K562 (cell line): ENCODE measurements at regions not wholly inside any gene's neighbourhood (a gene's known extent, or its start where the extent isn't known, plus 50 kb on each side); places are given as distances from the start of the nearest gene placed in this dataset.

ENCODE experiments used
- CBFA2T3 ChIP-seq: fragments of 450-650 bp; IDR thresholded peaks from 2 replicates; pipeline ENCODE4 v1.6.1; 2017
- HMGN3 ChIP-seq: IDR thresholded peaks from 2 replicates; pipeline ENCODE4 v1.6.1; 2011; ENCODE audit warnings: borderline replicate concordance, low read depth, mild to moderate bottlenecking, mixed read lengths, low read length; ENCODE audit not compliant: insufficient read length; ENCODE audit errors: extremely low read depth
- MAZ ChIP-seq, 2 experiments: fragments of 450-650 bp in 1 of 2; sonication (generic) in 1 of 2; formaldehyde crosslinking; IDR thresholded peaks in 1 of 2; conservative IDR thresholded peaks in 1 of 2; 2 replicates each; pipeline versions ENCODE4 v1.4.0 to v1.5.0; 2020; ENCODE audit warnings: mild to moderate bottlenecking in 1 of 2, missing genetic modification reagents in 1 of 2
- NCOA6 ChIP-seq: fragments of 450-650 bp; IDR thresholded peaks from 2 replicates; pipeline ENCODE4 v1.6.1; 2017; ENCODE audit warnings: mild to moderate bottlenecking
- NFIX ChIP-seq: fragments of 250-450 bp; sonication (Bioruptor Pico); IDR thresholded peaks from 2 replicates; pipeline ENCODE4 v1.4.0; 2020; ENCODE audit warnings: low read depth, mild to moderate bottlenecking, moderate library complexity
- NFRKB ChIP-seq: fragments of 450-650 bp; IDR thresholded peaks from 2 replicates; pipeline ENCODE4 v1.6.1; 2016; ENCODE audit warnings: low read depth
- PHTF2 ChIP-seq: fragments of 250-450 bp; sonication (Bioruptor Pico); IDR thresholded peaks from 2 replicates; pipeline ENCODE4 v1.5.0; 2021; ENCODE audit warnings: mild to moderate bottlenecking
- SAFB ChIP-seq: fragments of 200-400 bp; formaldehyde crosslinking; IDR thresholded peaks from 2 replicates; pipeline ENCODE4 v1.6.1; 2017; ENCODE audit warnings: low read depth, low read length, borderline replicate concordance
- SMAD1 ChIP-seq: fragments of 150-350 bp; IDR thresholded peaks from 2 replicates; pipeline ENCODE4 v1.6.1; 2014; ENCODE audit warnings: low read length, low read depth; ENCODE audit not compliant: partially characterized antibody
- TBL1XR1 ChIP-seq, 2 experiments: IDR thresholded peaks; 2 replicates each; pipeline ENCODE4 v1.6.1; 2012; ENCODE audit warnings: improper control_type of control experiment in 2 of 2, low read length in 2 of 2, mild to moderate bottlenecking in 1 of 2
- XRCC3 ChIP-seq: fragments of 450-650 bp; IDR thresholded peaks from 2 replicates; pipeline ENCODE4 v1.6.1; 2017; ENCODE audit warnings: mild to moderate bottlenecking, moderate library complexity
- ZBED1 ChIP-seq: IDR thresholded peaks from 2 replicates; pipeline ENCODE4 v1.6.1; 2014
- ZNF140 ChIP-seq: fragments of 250-450 bp; sonication (Bioruptor Pico); IDR thresholded peaks from 2 replicates; pipeline ENCODE4 v1.8.0; 2021; ENCODE audit warnings: moderate library complexity, mild to moderate bottlenecking, inconsistent platforms
- ZNF436 ChIP-seq: fragments of 250-450, 450-650 bp; sonication (Bioruptor Pico); formaldehyde crosslinking; IDR thresholded peaks from 2 replicates; pipeline ENCODE4 v1.7.0; 2020; ENCODE audit warnings: mild to moderate bottlenecking
- ZNF445 ChIP-seq: fragments of 250-450 bp; sonication (Bioruptor Pico); IDR thresholded peaks from 2 replicates; pipeline ENCODE4 v1.4.0; 2020; ENCODE audit warnings: low read depth, mild to moderate bottlenecking, moderate library complexity
- TF ChIP-seq, protein P1 (sequence below): fragments of 250-450 bp; sonication (Bioruptor Pico); IDR thresholded peaks from 2 replicates; pipeline ENCODE4 v1.4.0; 2020; ENCODE audit warnings: mild to moderate bottlenecking, moderate library complexity, borderline replicate concordance
- TF ChIP-seq, protein P2 (sequence below), 3 experiments: fragments of 200-800 bp in 1 of 3; fragments of 250-450 bp in 1 of 3; fragments of 450-650 bp in 1 of 3; sonication (Bioruptor Pico) in 1 of 3; sonication (Bioruptor generic) in 1 of 3; formaldehyde crosslinking in 1 of 3; IDR thresholded peaks; 2 replicates each; pipeline versions ENCODE4 v1.6.1 to v1.8.0; 2016 to 2022; ENCODE audit warnings: mild to moderate bottlenecking in 2 of 3, missing genetic modification characterization in 2 of 3, missing compliant biosample characterization in 1 of 3, moderate library complexity in 1 of 3
- TF ChIP-seq, protein P3 (sequence below): fragments of 450-650 bp; IDR thresholded peaks from 2 replicates; pipeline ENCODE4 v1.6.1; 2016; ENCODE audit warnings: low read depth, mild to moderate bottlenecking, moderate library complexity
- TF ChIP-seq, protein P4 (sequence below): fragments of 250-450 bp; sonication (Bioruptor Pico); IDR thresholded peaks from 2 replicates; pipeline ENCODE4 v1.4.0; 2020; ENCODE audit warnings: mild to moderate bottlenecking, moderate library complexity

DNA sequence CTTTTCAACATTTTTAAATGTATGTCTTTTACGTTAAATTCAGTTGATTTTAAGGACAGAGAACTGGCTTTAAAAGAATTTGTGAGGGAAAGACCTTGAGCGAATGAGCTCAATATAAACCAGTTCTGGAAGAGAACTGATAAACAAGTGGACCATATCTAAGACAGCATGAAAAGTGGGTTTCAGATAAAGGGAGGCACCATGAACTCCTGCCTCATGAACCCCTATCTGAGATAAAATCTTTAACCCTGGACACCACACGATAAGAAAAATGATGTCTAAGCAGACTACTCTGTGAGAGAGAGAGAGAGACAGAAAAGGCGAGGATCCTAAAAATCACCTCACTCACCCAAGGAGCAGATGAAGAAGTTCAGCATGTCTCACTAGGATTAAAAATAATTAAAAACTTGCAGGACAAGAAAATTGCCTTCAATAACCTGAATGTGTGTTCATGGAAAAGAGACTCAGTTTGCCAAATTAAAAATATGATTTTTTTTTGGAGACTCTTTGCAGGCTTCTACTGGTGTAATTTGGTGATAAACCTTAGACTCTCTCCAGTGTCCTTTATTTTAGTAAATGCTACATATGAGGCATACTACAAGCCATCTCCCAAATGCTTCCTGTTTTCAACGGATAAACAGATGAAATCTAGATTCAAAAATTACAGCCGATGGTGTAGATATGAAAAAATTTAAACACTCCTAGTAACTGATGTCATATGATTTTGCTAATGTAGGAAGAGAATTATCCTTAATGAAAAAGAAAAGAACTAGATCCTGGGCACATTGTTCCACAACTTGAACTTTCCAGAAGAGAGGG lies 299.5 kb downstream of the ADGB start (continued):
- peak; percentile 40 to 59; a peak in 3 of 4 replicates for TF ChIP-seq MAZ (CRISPR knock-in tag; conservative IDR thresholded peaks at IDR 0.05 in 1 of 2, IDR thresholded peaks at IDR 0.05 in 1 of 2)
- TF ChIP-seq XRCC3: no peak
- no peak for TF ChIP-seq NFIX (CRISPR knock-in tag)
- no peak for TF ChIP-seq ZNF445 (CRISPR knock-in tag)
- peak; percentile 64; the same call in 1 of the 2 replicates for TF ChIP-seq NFRKB
- TF ChIP-seq, protein P1, sequence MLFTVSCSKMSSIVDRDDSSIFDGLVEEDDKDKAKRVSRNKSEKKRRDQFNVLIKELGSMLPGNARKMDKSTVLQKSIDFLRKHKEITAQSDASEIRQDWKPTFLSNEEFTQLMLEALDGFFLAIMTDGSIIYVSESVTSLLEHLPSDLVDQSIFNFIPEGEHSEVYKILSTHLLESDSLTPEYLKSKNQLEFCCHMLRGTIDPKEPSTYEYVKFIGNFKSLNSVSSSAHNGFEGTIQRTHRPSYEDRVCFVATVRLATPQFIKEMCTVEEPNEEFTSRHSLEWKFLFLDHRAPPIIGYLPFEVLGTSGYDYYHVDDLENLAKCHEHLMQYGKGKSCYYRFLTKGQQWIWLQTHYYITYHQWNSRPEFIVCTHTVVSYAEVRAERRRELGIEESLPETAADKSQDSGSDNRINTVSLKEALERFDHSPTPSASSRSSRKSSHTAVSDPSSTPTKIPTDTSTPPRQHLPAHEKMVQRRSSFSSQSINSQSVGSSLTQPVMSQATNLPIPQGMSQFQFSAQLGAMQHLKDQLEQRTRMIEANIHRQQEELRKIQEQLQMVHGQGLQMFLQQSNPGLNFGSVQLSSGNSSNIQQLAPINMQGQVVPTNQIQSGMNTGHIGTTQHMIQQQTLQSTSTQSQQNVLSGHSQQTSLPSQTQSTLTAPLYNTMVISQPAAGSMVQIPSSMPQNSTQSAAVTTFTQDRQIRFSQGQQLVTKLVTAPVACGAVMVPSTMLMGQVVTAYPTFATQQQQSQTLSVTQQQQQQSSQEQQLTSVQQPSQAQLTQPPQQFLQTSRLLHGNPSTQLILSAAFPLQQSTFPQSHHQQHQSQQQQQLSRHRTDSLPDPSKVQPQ (CRISPR knock-in tag): no peak; the same call in 1 of the 2 replicates
- peak; percentile 66 to 96; a peak in 3 of 4 replicates for TF ChIP-seq TBL1XR1 (IDR thresholded peaks at IDR 0.05; ENCODE audit: low read length in 2 of 2)
- peak; percentile 97 for TF ChIP-seq CBFA2T3
- TF ChIP-seq HMGN3: no peak
- TF ChIP-seq SAFB: no peak
- no peak for TF ChIP-seq PHTF2 (CRISPR knock-in tag)
- TF ChIP-seq SMAD1: peak; percentile 46
- TF ChIP-seq NCOA6: no peak
- TF ChIP-seq, protein P2, sequence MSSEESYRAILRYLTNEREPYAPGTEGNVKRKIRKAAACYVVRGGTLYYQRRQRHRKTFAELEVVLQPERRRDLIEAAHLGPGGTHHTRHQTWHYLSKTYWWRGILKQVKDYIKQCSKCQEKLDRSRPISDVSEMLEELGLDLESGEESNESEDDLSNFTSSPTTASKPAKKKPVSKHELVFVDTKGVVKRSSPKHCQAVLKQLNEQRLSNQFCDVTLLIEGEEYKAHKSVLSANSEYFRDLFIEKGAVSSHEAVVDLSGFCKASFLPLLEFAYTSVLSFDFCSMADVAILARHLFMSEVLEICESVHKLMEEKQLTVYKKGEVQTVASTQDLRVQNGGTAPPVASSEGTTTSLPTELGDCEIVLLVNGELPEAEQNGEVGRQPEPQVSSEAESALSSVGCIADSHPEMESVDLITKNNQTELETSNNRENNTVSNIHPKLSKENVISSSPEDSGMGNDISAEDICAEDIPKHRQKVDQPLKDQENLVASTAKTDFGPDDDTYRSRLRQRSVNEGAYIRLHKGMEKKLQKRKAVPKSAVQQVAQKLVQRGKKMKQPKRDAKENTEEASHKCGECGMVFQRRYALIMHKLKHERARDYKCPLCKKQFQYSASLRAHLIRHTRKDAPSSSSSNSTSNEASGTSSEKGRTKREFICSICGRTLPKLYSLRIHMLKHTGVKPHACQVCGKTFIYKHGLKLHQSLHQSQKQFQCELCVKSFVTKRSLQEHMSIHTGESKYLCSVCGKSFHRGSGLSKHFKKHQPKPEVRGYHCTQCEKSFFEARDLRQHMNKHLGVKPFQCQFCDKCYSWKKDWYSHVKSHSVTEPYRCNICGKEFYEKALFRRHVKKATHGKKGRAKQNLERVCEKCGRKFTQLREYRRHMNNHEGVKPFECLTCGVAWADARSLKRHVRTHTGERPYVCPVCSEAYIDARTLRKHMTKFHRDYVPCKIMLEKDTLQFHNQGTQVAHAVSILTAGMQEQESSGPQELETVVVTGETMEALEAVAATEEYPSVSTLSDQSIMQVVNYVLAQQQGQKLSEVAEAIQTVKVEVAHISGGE (CRISPR knock-in tag; IDR thresholded peaks at IDR 0.05): peak in 1 of 3 experiments; percentile 68; a peak in 2 of 6 replicates
- TF ChIP-seq, protein P3, sequence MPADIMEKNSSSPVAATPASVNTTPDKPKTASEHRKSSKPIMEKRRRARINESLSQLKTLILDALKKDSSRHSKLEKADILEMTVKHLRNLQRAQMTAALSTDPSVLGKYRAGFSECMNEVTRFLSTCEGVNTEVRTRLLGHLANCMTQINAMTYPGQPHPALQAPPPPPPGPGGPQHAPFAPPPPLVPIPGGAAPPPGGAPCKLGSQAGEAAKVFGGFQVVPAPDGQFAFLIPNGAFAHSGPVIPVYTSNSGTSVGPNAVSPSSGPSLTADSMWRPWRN: 0 out of 2 replicates have a peak, but pooled peaks have one; percentile 68
- TF ChIP-seq, protein P4, sequence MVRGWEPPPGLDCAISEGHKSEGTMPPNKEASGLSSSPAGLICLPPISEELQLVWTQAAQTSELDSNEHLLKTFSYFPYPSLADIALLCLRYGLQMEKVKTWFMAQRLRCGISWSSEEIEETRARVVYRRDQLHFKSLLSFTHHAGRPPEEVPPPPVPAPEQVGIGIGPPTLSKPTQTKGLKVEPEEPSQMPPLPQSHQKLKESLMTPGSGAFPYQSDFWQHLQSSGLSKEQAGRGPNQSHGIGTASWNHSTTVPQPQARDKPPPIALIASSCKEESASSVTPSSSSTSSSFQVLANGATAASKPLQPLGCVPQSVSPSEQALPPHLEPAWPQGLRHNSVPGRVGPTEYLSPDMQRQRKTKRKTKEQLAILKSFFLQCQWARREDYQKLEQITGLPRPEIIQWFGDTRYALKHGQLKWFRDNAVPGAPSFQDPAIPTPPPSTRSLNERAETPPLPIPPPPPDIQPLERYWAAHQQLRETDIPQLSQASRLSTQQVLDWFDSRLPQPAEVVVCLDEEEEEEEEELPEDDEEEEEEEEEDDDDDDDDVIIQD (CRISPR knock-in tag): no peak
- TF ChIP-seq ZBED1: peak; percentile 68; the same call in 1 of the 2 replicates
- TF ChIP-seq ZNF140: no peak
- TF ChIP-seq ZNF436 (CRISPR knock-in tag): no peak
